Panc1 (cell line): ENCODE measurements at regions not wholly inside any gene's neighbourhood (a gene's known extent, or its start where the extent isn't known, plus 50 kb on each side); places are given as distances from the start of the nearest gene placed in this dataset.

Experiments used
- ATAC-seq: fragments of 200-7000 bp; cut with Tn5 transposase; 2 replicates; pipeline ENCODE4 v1.9.1; 2020; ENCODE audit warnings: mild to moderate bottlenecking, moderate library complexity
- BruUV-seq: library from RNA; stranded (reverse); fragments of 400-500 nt; replicated peaks from 2 replicates; lab custom pipeline; 2021; lab: Mats Ljungman, UMichigan
- CTCF ChIA-PET: fragments of 300-600 bp; sonication (Branson Sonifier 250); formaldehyde crosslinking; loops from one replicate; lab custom pipeline; 2022; ENCODE audit warnings: antibody characterized with exemption; lab: Charles Lee
- POLR2A ChIA-PET: fragments of 300-600 bp; sonication (Branson Sonifier 250); formaldehyde crosslinking; loops from one replicate; lab custom pipeline; 2022; ENCODE audit warnings: antibody characterized with exemption; lab: Charles Lee
- DNase-seq: peaks from one replicate; pipeline ENCODE4 v3.0.0-alpha.2; 2010; ENCODE audit warnings: low read depth, low spot score
- H3K27ac ChIP-seq: 2 replicates; pipeline ENCODE4 v1.5.1; 2011; ENCODE audit warnings: mild to moderate bottlenecking, low read length, inconsistent platforms
- H3K27me3 ChIP-seq: fragments of 200-500 bp; sonication (Bioruptor generic); 2 replicates; pipeline ENCODE4 v1.6.0; 2014; ENCODE audit warnings: low read length, inconsistent platforms; ENCODE audit not compliant: control insufficient read depth, insufficient read depth
- H3K36me3 ChIP-seq: fragments of 200-500 bp; sonication (Bioruptor generic); 2 replicates; pipeline ENCODE4 v1.5.1; 2014; ENCODE audit warnings: inconsistent platforms, mild to moderate bottlenecking, low read length, moderate library complexity; ENCODE audit not compliant: control insufficient read depth, insufficient read depth
- H3K4me1 ChIP-seq: 2 replicates; pipeline ENCODE4 v1.5.1; 2011; ENCODE audit warnings: inconsistent platforms, mild to moderate bottlenecking, low read length, moderate library complexity; ENCODE audit not compliant: control insufficient read depth, insufficient read depth
- H3K4me3 ChIP-seq, 2 experiments: 2 replicates each; pipeline ENCODE4 v1.5.1; 2011 to 2012; ENCODE audit warnings: low read depth in 2 of 2, low read length in 2 of 2, mild to moderate bottlenecking in 2 of 2, inconsistent platforms in 1 of 2, moderate library complexity in 1 of 2
- H3K9me3 ChIP-seq: fragments of 200-500 bp; sonication (Bioruptor generic); 2 replicates; pipeline ENCODE4 v1.5.1; 2014; ENCODE audit warnings: low read depth, mild to moderate bottlenecking, inconsistent platforms, low read length, moderate library complexity; ENCODE audit not compliant: control insufficient read depth, insufficient read depth
- CTCF ChIP-seq: fragments of 450-650 bp; IDR thresholded peaks from 2 replicates; pipeline ENCODE4 v1.5.1; 2017; ENCODE audit warnings: mild to moderate bottlenecking
- POLR2AphosphoS5 ChIP-seq: IDR thresholded peaks from 2 replicates; pipeline ENCODE4 v1.6.1; 2012; ENCODE audit warnings: mild to moderate bottlenecking, low read depth, low read length, moderate library complexity
- REST ChIP-seq, 2 experiments: IDR thresholded peaks; 2 replicates each; pipeline ENCODE4 v1.6.1; 2011 to 2012; ENCODE audit warnings: low read depth in 2 of 2, control low read depth in 1 of 2, low read length in 1 of 2, mild to moderate bottlenecking in 1 of 2, moderate library complexity in 1 of 2; ENCODE audit not compliant: insufficient read depth in 1 of 2
- SIN3A ChIP-seq: IDR thresholded peaks from 2 replicates; pipeline ENCODE4 v1.6.1; 2012; ENCODE audit warnings: low read depth, mild to moderate bottlenecking, low read length, moderate library complexity, borderline replicate concordance; ENCODE audit not compliant: insufficient read depth
- TCF7L2 ChIP-seq: IDR thresholded peaks from 2 replicates; pipeline ENCODE4 v1.6.1; 2011; ENCODE audit warnings: mild to moderate bottlenecking, low read depth, low read length, inconsistent platforms
- in situ Hi-C: cut with HindIII; loops from 2 replicates; pipeline ENCODE4 v1.10.0; 2016; ENCODE audit warnings: low sequenced_read_pairs, low pct_unique_long_range_greater_than_20kb
- intact Hi-C: fragments of 100-400 bp; cut with micrococcal nuclease; formaldehyde crosslinking; loops from one replicate; pipeline ENCODE4 v1.10.0; 2022; ENCODE audit not compliant: unreplicated experiment

- intact Hi-C loops (no loop called here), in situ Hi-C loops (no loop called here)
- ATAC-seq (no peak), DNase-seq (no peak)
- Histone ChIP-seq H3K27me3 (no peaks in the 10 kb centered on the region), H3K4me3 (no peak overlapping the region), H3K9me3 (no peaks in the 10 kb centered on the region), H3K4me1 (no peaks in the 10 kb centered on the region), H3K27ac (no peak overlapping the region), H3K36me3 (no peaks in the 10 kb centered on the region)
- ChIA-PET CTCF (no interaction called here), POLR2A (no interaction called here)
- TF ChIP-seq POLR2AphosphoS5 (no peak), SIN3A (no peak), TCF7L2 (no peak), REST (IDR thresholded peaks at IDR 0.05; ENCODE audit: insufficient read depth in 1 of 2, low read depth in 2 of 2, low read length in 1 of 2) (no peak), CTCF (no peak)
- BruUV-seq = no TSS peak
These were observed 576.7 kb downstream of the LRRC70 start for GRCh38 chr5:63155310-63155631.

- ChIA-PET POLR2A (no interaction called here), CTCF (no interaction called here)
- no peak overlapping the region for H3K4me3 ChIP-seq
- no peak overlapping the region for H3K27ac ChIP-seq
- TF ChIP-seq CTCF (no peak), TCF7L2 (no peak), SIN3A (no peak), POLR2AphosphoS5 (no peak), REST (IDR thresholded peaks at IDR 0.05; ENCODE audit: insufficient read depth in 1 of 2, low read depth in 2 of 2, low read length in 1 of 2) (no peak)
- no peaks in the 10 kb centered on the region for H3K36me3 ChIP-seq
- no peak for ATAC-seq
- no peaks in the 10 kb centered on the region for H3K4me1 ChIP-seq
- H3K9me3 ChIP-seq = no peaks in the 10 kb centered on the region
- DNase-seq = no peak
- BruUV-seq = no TSS peak
- intact Hi-C loops = no loop called here
- H3K27me3 ChIP-seq = no peaks in the 10 kb centered on the region
- in situ Hi-C loops = no loop called here
These were observed 576.1 kb downstream of the LRRC70 start for GRCh38 chr5:63154476-63155309.
